GM12878 (cell line): ENCODE measurements at regions not wholly inside any gene's neighbourhood (a gene's known extent, or its start where the extent isn't known, plus 50 kb on each side); places are given as distances from the start of the nearest gene placed in this dataset.
A peak's percentile ranks its signal among the peaks of the same experiment; 100 is the strongest.
"Not testable (repeated sequence)": the region's sequence is repeated elsewhere in the genome, so short reads cannot be mapped to it uniquely, and the experiment has no call there.

Source experiments
- ATAC-seq: fragments of 200-7000 bp; cut with Tn5 transposase; 3 replicates; pipeline ENCODE4 v1.9.1; 2020; ENCODE audit warnings: mild to moderate bottlenecking, moderate library complexity
- BruUV-seq: library from RNA; stranded (reverse); fragments of 400-500 nt; replicated peaks from 2 replicates; lab custom pipeline; 2021; lab: Mats Ljungman, UMichigan
- CTCF ChIA-PET: fragments of 300-600 bp; sonication (Branson Sonifier 250); formaldehyde crosslinking; extraction: SDS; loops from one replicate; lab custom pipeline; 2021; ENCODE audit warnings: inconsistent platforms; lab: Yijun Ruan, JAX
- POLR2A ChIA-PET: fragments of 350-600 bp; formaldehyde crosslinking; extraction: SDS; loops from one replicate; lab custom pipeline; 2021; ENCODE audit warnings: inconsistent platforms; lab: Charles Lee
- RAD21 ChIA-PET: fragments of 300-600 bp; sonication (Branson Sonifier 250); formaldehyde crosslinking; loops from one replicate; lab custom pipeline; 2023; ENCODE audit warnings: antibody characterized with exemption; ENCODE audit not compliant: unreplicated experiment; lab: Charles Lee
- SMC1A ChIA-PET: fragments of 300-600 bp; sonication (Branson Sonifier 250); formaldehyde crosslinking; loops from one replicate; lab custom pipeline; 2023; ENCODE audit not compliant: unreplicated experiment, uncharacterized antibody; lab: Charles Lee
- DNase-seq: peaks from one replicate; pipeline ENCODE4 v3.0.0-alpha.2; 2011; ENCODE audit warnings: low read depth, low spot score
- FAIRE-seq: peaks from 3 replicates; lab custom pipeline; 2011; peaks lifted over from hg19 to GRCh38; lab: Jason Lieb, UNC
- H2AFZ ChIP-seq: 2 replicates; pipeline ENCODE4 v1.6.0; 2011; ENCODE audit warnings: low read depth, low read length, control low read depth; ENCODE audit not compliant: control insufficient read depth
- H3K27ac ChIP-seq: 2 replicates; pipeline ENCODE4 v1.5.1; 2011; ENCODE audit warnings: control low read depth; ENCODE audit not compliant: control insufficient read depth, insufficient read depth
- H3K27me3 ChIP-seq, 2 experiments: replicated peaks in 1 of 2; 2 replicates each; pipeline versions ENCODE4 v1.6.0 to v1.6.1; 2011; ENCODE audit warnings: low read length in 1 of 2; ENCODE audit not compliant: control insufficient read depth in 2 of 2, insufficient read depth in 2 of 2
- H3K36me3 ChIP-seq, 2 experiments: 2 replicates each; pipeline ENCODE4 v1.5.1; 2011; ENCODE audit warnings: low read length in 1 of 2; ENCODE audit not compliant: control insufficient read depth in 2 of 2, insufficient read depth in 2 of 2
- H3K4me1 ChIP-seq: 2 replicates; pipeline ENCODE4 v1.6.1; 2011; ENCODE audit warnings: mild to moderate bottlenecking, low read length, moderate library complexity, mixed read lengths; ENCODE audit not compliant: control insufficient read depth, insufficient read depth
- H3K4me2 ChIP-seq: 2 replicates; pipeline ENCODE4 v1.6.0; 2011; ENCODE audit warnings: control low read depth; ENCODE audit not compliant: control insufficient read depth, insufficient read depth
- H3K4me3 ChIP-seq: fragments of 200-600 bp; sonication (generic); 2 replicates; pipeline ENCODE4 v1.5.1; 2016
- H3K79me2 ChIP-seq: 2 replicates; pipeline ENCODE4 v1.6.0; 2011; ENCODE audit warnings: low read length; ENCODE audit not compliant: control insufficient read depth, insufficient read depth
- H3K9ac ChIP-seq: 2 replicates; pipeline ENCODE4 v1.8.0; 2011; ENCODE audit warnings: low read length, control low read depth, mixed read lengths; ENCODE audit not compliant: control insufficient read depth, insufficient read depth
- H3K9me3 ChIP-seq: replicated peaks from 3 replicates; pipeline ENCODE4 v1.5.1; 2011; ENCODE audit warnings: mild to moderate bottlenecking, low read length; ENCODE audit not compliant: control insufficient read depth, insufficient read depth
- H4K20me1 ChIP-seq: 2 replicates; pipeline ENCODE4 v1.6.0; 2011; ENCODE audit not compliant: control insufficient read depth, insufficient read depth
- WGBS: methylation state at CpG from one replicate; pipeline ENCODE4 v1.1.6; 2016; ENCODE audit warnings: low lambda C conversion rate; ENCODE audit not compliant: insufficient replicate concordance, insufficient coverage; ENCODE audit errors: missing lambda C conversion rate; 5-methylcytosine and 5-hydroxymethylcytosine counted together
- in situ Hi-C: fragments of 300-500 bp; cut with MboI; formaldehyde crosslinking; loops from 9 replicates; pipeline ENCODE4 v1.14.3; 2018; ENCODE audit warnings: mixed read lengths
- intact Hi-C: fragments of 100-400 bp; cut with micrococcal nuclease; formaldehyde crosslinking; loops from one replicate; pipeline ENCODE4 v1.14.2; 2022; ENCODE audit not compliant: unreplicated experiment

GRCh38 chr4:49149006-49149975 lies 163.2 kb downstream of the CWH43 start:
- 37% methylated on average over 21 of the region's 21 CpGs for WGBS
- H3K79me2 ChIP-seq, FAIRE-seq, SMC1A ChIA-PET, intact Hi-C loops, H3K27ac ChIP-seq, H3K36me3 ChIP-seq, POLR2A ChIA-PET, H3K4me2 ChIP-seq, H4K20me1 ChIP-seq, H2AFZ ChIP-seq, in situ Hi-C loops, H3K4me1 ChIP-seq, BruUV-seq, CTCF ChIA-PET, H3K27me3 ChIP-seq, H3K9ac ChIP-seq, H3K4me3 ChIP-seq, RAD21 ChIA-PET, H3K9me3 ChIP-seq: not testable (repeated sequence)
- peak; percentile 69 for DNase-seq
- peak; percentile 89 for ATAC-seq

- DNase-seq, H3K9ac ChIP-seq, H3K9me3 ChIP-seq, H4K20me1 ChIP-seq, POLR2A ChIA-PET, H3K79me2 ChIP-seq, H3K27me3 ChIP-seq, BruUV-seq, H3K36me3 ChIP-seq, intact Hi-C loops, RAD21 ChIA-PET, H3K4me2 ChIP-seq, H2AFZ ChIP-seq, H3K4me3 ChIP-seq, FAIRE-seq, SMC1A ChIA-PET, H3K4me1 ChIP-seq, in situ Hi-C loops, CTCF ChIA-PET, H3K27ac ChIP-seq, ATAC-seq: not testable (repeated sequence)
- 23% methylated on average over 10 of the region's 10 CpGs for WGBS
Measured at GRCh38 chr4:49150351-49151083, 164.4 kb downstream of the CWH43 start.

- H3K79me2 ChIP-seq, RAD21 ChIA-PET, DNase-seq, H3K4me2 ChIP-seq, CTCF ChIA-PET, H3K4me3 ChIP-seq, H3K4me1 ChIP-seq, intact Hi-C loops, H3K27me3 ChIP-seq, H3K36me3 ChIP-seq, H2AFZ ChIP-seq, POLR2A ChIA-PET, in situ Hi-C loops, H4K20me1 ChIP-seq, H3K9ac ChIP-seq, FAIRE-seq, SMC1A ChIA-PET, BruUV-seq, H3K27ac ChIP-seq, H3K9me3 ChIP-seq: not testable (repeated sequence)
- 51% methylated on average over 11 of the region's 11 CpGs for WGBS
- 0 out of 3 replicates have a peak, but pooled peaks have one; percentile 27 for ATAC-seq
Measured at GRCh38 chr4:49153011-49153410, 166.9 kb downstream of the CWH43 start.
